T-helper 17 cell (primary cell): ENCODE measurements at regions not wholly inside any gene's neighbourhood (a gene's known extent, or its start where the extent isn't known, plus 50 kb on each side); places are given as distances from the start of the nearest gene placed in this dataset.

Source experiments
- ATAC-seq: fragments of 150-1000 bp; cut with Tn5 transposase; 2 replicates; pipeline ENCODE4 v1.10.0; 2021; ENCODE audit warnings: mild to moderate bottlenecking, moderate library complexity
- DNase-seq, 3 donors: peaks; one replicate each; pipeline versions ENCODE4 v3.0.0 to v3.0.0-alpha.2; 2020 to 2021
- H3K9me3 ChIP-seq: one replicate; pipeline ENCODE4 v1.7.0; 2013; ENCODE audit warnings: low read length, mild to moderate bottlenecking; ENCODE audit not compliant: control insufficient read depth, poor library complexity, severe bottlenecking
- H3K27ac Mint-ChIP-seq: one replicate; pipeline ENCODE4 v1.8.0; 2022; ENCODE audit warnings: mild to moderate bottlenecking, moderate library complexity, mixed read lengths
- H3K27me3 Mint-ChIP-seq: one replicate; pipeline ENCODE4 v1.8.0; 2022; ENCODE audit warnings: mixed read lengths
- H3K36me3 Mint-ChIP-seq: one replicate; pipeline ENCODE4 v1.8.0; 2022; ENCODE audit warnings: low read depth, mixed read lengths
- H3K4me1 Mint-ChIP-seq: one replicate; pipeline ENCODE4 v1.8.0; 2022; ENCODE audit warnings: mild to moderate bottlenecking, mixed read lengths
- H3K4me3 Mint-ChIP-seq: one replicate; pipeline ENCODE4 v1.8.0; 2022; ENCODE audit warnings: mild to moderate bottlenecking, moderate library complexity, mixed read lengths

DNA sequence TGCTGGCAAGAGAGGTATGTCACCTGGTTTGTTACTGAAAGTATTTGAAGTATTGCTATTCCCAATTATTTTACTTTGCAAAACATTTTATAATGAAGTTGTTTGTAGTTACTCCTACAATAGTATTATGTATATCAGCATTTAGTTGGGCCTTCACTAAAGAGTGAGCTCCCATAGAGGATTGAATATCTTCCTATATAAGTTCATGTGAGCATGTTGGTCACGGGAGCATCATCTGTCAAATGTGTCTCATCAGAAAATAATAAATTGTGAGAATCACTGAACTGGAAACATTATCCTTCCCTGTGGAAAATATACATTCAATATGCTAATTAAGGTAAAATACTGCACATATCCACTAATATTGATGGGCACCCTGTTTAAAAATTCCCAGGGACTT, 360.1 kb upstream of the ADGRL3 start:
- Mint-ChIP-seq H3K36me3 (no peaks in the 10 kb centered on the region), H3K4me3 (no peak overlapping the region)
- no peak for DNase-seq

DNA sequence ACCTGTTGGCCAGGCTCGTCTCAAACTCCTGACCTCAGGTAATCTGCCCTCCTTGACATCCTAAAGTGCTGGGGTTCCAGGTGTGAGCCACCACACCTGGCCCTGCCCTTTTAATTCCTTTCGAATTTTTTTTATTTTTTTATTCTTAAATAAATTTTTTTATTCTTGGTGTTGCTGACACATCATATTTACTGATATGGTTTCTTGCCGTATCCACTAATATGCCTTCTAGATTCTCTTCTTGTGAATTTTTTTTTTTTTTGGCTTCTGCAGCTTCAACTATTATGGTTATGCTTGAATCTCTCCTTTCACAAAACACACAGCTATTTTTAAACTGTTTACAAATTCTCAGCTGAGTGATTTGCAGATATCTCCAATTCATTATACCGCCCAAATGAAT, 353.4 kb upstream of the ADGRL3 start:
- ATAC-seq (no peak), DNase-seq (no peak)
- Mint-ChIP-seq H3K4me3 (no peak overlapping the region), H3K27me3 (no peaks in the 10 kb centered on the region), H3K36me3 (no peaks in the 10 kb centered on the region), H3K27ac (no peak overlapping the region), H3K4me1 (no peaks in the 10 kb centered on the region)
- no peaks in the 10 kb centered on the region for H3K9me3 ChIP-seq

More for the DNA sequence above, 360.1 kb upstream of the ADGRL3 start:
- Mint-ChIP-seq H3K27me3 (no peaks in the 10 kb centered on the region), H3K4me1 (no peaks in the 10 kb centered on the region), H3K27ac (no peak overlapping the region)
- ATAC-seq: no peak
- no peaks in the 10 kb centered on the region for H3K9me3 ChIP-seq

DNA sequence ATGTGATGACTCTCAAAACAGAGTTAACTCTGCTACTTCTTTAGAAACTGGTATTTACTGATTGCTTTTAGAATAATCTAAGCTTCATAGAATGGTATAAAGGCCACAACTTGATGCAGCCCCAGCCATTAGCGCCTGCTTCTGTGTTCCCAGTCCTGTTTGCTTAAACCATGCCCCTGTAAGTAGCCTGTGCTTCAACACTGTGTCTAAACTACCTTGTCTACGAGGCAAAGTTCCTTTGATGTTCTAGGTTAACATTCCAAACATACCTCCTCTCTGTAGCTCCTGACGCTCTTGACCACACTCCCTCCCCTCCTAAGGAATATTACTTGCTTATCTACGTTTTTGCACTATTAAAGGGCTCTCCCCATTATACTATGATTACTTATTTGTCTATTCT, 352.5 kb upstream of the ADGRL3 start:
- DNase-seq (no peak), ATAC-seq (no peak)
- Mint-ChIP-seq H3K27ac (no peak overlapping the region), H3K4me3 (no peak overlapping the region), H3K4me1 (no peaks in the 10 kb centered on the region), H3K27me3 (no peaks in the 10 kb centered on the region), H3K36me3 (no peaks in the 10 kb centered on the region)
- H3K9me3 ChIP-seq: no peaks in the 10 kb centered on the region

DNA sequence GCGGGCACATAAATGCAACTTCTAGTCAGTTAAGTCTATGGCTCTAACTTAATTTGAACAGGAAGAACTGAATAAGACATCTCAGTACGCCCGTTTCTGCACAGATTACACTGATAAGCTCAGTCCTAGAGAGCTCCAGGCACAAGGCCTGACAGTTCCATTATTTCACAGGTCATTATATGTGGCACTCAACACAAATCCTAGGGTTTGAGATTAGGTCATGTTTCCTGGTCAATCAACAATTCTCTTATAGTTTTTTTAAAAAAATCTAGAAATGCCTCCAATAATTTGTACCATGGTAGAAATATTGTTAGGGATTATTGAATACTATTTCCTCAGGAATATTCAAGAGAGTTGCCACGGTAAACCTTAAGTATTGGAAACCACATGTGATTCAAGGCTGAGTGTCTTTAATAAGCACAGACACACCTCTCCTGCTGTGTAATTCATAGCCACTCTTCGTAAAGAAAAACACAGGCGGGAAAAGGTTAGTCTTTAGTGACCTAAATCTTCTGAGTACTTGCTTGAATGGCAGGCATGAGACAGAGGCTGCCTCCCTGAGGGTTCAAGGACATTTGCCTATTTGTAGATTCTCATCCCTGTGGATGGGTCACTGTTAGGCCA, 342.9 kb upstream of the ADGRL3 start:
- H3K27ac Mint-ChIP-seq: no peak overlapping the region
- H3K27me3 Mint-ChIP-seq: no peaks in the 10 kb centered on the region
- no peaks in the 10 kb centered on the region for H3K4me1 Mint-ChIP-seq
- no peaks in the 10 kb centered on the region for H3K9me3 ChIP-seq
- H3K36me3 Mint-ChIP-seq: no peaks in the 10 kb centered on the region
- H3K4me3 Mint-ChIP-seq: no peak overlapping the region
- no peak for ATAC-seq
- no peak for DNase-seq

DNA sequence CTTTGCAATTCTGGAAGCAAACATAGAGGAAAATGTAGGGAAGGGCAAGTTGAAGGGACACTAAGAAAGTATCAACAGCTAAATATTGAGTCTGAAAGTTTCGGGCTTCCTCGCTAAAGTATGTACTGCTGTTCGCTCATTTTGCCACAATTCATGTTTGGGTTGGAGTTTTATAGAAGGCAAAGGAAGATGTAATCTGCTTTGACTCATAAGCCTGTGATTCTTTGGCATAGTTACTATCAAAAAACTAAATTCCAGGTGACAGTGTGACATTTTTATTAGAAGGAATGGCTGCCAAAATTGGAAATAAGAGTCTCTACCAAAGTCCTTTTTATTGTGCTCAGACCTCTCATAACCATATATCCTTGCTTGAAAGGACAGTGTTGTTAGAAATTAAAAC, 336.7 kb upstream of the ADGRL3 start:
- Mint-ChIP-seq H3K4me3 (no peak overlapping the region), H3K27me3 (no peaks in the 10 kb centered on the region), H3K4me1 (no peaks in the 10 kb centered on the region), H3K27ac (no peak overlapping the region), H3K36me3 (no peaks in the 10 kb centered on the region)
- ATAC-seq: no peak
- H3K9me3 ChIP-seq: no peaks in the 10 kb centered on the region
- DNase-seq: no peak

DNA sequence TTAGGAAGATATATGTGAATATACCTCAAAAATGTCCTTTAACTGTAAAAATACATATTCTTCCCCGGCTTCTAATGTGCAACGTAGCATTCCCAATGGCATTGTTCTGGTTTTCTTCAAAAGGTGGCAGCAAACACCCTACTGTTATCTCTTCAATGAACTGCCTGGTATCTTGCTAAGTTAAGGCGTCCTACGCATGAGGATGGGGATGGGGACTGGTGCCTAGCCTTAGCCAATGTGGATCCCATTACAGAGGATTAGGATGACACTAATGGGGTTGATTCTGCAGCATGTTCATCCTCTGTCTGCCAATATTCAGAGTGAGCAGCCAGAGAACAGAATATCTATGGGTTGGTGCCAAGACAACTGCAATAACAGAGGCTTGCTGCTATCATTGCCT, 334.9 kb upstream of the ADGRL3 start:
- H3K27ac Mint-ChIP-seq: no peak overlapping the region

DNA sequence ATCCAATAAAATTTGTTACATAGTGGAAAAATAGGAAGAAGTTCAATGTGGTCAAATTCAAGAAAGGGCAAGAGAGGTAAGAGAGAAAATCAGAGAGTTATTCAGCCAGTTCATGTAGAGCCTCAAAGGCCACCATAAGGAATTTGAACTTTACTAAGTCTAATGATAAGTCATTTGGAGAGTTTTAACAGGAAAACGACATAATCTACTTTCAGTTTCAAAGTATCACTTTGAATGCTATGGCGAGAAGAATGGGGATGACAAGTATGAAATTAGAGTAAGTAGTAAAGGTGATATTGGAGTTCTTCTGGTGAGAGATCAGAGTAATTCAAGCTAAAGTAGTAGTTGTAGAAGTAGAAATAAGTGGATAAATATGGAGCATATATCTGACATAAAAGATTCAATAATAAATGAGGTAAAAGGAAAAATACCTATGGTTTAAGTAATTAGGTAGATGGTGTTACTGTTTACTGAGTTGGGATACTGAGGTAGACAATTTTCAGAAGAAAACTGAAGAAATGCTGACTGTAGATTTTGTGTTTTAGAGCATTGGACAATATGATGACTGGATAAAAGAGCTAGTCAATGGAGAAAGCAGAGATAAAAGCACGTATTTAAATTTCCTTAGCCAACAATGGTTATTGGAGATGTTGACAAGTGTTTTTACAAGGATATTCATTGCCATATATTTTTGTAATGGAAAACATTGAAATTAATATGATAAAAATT, 331.7 kb upstream of the ADGRL3 start:
- no peak overlapping the region for H3K27ac Mint-ChIP-seq
- H3K9me3 ChIP-seq: peaks cover 2% of the 10 kb centered on the region
- H3K36me3 Mint-ChIP-seq: no peaks in the 10 kb centered on the region
- no peak overlapping the region for H3K4me3 Mint-ChIP-seq
- H3K4me1 Mint-ChIP-seq: no peaks in the 10 kb centered on the region
- DNase-seq (no peak), ATAC-seq (no peak)
- H3K27me3 Mint-ChIP-seq: no peaks in the 10 kb centered on the region

More for the DNA sequence above, 334.9 kb upstream of the ADGRL3 start:
- no peak for ATAC-seq
- no peak for DNase-seq
- Mint-ChIP-seq H3K4me1 (no peaks in the 10 kb centered on the region), H3K4me3 (no peak overlapping the region), H3K27me3 (no peaks in the 10 kb centered on the region), H3K36me3 (no peaks in the 10 kb centered on the region)
- no peaks in the 10 kb centered on the region for H3K9me3 ChIP-seq

DNA sequence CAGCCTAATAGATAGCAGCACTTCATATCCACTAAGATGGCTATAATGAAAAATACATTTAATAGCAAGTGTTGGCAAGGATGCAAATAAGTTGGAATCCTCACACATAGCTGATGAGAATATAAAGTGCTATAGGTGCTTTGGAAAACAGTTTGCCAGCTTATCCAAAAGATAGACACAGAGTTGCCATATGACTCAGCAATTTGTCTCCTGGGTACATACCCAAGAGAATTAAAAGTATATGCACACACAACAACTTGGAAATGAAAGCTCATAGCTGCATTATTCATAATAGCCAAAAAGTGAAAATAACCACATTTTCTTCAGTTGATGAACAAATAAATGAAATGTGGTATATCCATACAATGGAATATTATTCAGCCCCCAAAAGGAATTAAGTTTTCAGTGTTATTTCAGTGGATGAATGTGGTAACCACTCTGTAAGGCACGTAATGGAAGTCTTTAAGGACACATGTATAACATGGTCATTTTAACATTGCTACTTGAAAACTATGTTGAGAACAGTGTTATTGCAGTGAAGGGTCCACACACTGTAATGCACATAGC, 320.9 kb upstream of the ADGRL3 start:
- ATAC-seq (no peak), DNase-seq (no peak)
- Mint-ChIP-seq H3K4me1 (no peaks in the 10 kb centered on the region), H3K4me3 (no peak overlapping the region), H3K27me3 (no peaks in the 10 kb centered on the region), H3K36me3 (no peaks in the 10 kb centered on the region), H3K27ac (no peak overlapping the region)
- H3K9me3 ChIP-seq: no peaks in the 10 kb centered on the region

DNA sequence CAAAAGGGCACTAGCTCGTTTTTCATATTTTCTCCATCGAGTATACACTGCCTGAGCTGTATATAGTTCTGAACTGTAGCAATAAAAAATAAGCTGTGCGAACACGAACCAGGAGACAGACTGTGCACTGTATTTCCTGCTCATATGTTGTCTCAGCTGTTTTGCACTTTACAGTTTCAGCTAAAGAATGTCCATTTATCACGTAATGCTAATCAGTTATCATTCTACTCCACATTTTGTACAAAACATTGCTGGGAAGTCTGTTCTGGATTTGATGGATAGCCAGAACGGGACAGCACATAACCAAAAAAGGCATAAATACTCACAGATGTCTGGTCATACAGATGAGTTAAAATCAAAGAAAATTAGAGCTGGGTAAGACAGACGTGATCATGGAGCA, 315.5 kb upstream of the ADGRL3 start:
- no peak overlapping the region for H3K27ac Mint-ChIP-seq
- no peak for ATAC-seq
- H3K36me3 Mint-ChIP-seq: no peaks in the 10 kb centered on the region

DNA sequence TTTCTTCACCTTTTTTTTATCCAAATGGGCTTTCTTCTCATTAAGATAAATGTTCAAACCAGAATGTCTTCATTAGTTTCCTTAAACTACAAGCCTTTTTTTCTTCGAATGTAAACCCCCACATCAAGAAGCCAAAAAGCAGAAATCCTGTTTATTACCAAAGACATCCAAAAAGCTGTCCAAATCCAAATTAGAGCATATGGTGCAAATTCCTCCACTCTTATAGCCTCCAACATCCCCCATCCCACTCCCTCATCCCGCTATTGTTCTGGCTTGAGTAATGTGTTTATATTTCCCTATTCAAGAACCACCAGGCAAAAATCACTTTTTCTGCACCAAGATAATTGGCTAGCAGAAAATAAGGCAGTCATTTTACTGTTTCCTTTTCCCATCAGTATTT, 315.1 kb upstream of the ADGRL3 start:
- Mint-ChIP-seq H3K36me3 (no peaks in the 10 kb centered on the region), H3K27ac (no peak overlapping the region)

More for the DNA sequence above, 315.5 kb upstream of the ADGRL3 start:
- Mint-ChIP-seq H3K27me3 (no peaks in the 10 kb centered on the region), H3K4me1 (no peaks in the 10 kb centered on the region), H3K4me3 (no peak overlapping the region)
- H3K9me3 ChIP-seq: no peaks in the 10 kb centered on the region
- DNase-seq: no peak

DNA sequence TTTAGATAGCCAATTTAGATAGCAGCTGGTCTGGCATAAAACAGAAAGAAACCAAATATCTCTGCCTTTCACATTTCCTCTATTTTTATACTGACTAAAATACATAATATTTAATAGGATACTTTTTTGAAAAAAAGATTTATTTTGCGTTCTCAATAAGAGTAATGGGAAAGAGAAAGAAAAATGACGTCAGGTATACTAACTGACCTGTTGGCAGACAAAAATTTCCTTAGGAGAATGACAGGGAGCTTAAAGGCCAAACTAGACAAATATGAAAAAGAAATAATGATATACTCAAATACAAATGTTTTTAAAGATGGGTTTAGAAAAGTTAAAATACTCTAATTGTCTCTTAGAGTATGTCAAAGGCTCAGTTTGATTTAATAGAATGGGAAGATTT, 309.4 kb upstream of the ADGRL3 start:
- Mint-ChIP-seq H3K27me3 (no peaks in the 10 kb centered on the region), H3K36me3 (no peaks in the 10 kb centered on the region), H3K4me1 (no peaks in the 10 kb centered on the region), H3K4me3 (no peak overlapping the region), H3K27ac (no peak overlapping the region)
- ATAC-seq: no peak
- no peak for DNase-seq
- H3K9me3 ChIP-seq: no peaks in the 10 kb centered on the region

More for the DNA sequence above, 315.1 kb upstream of the ADGRL3 start:
- no peak for DNase-seq
- ATAC-seq: no peak
- no peak overlapping the region for H3K4me3 Mint-ChIP-seq
- H3K4me1 Mint-ChIP-seq: no peaks in the 10 kb centered on the region
- H3K27me3 Mint-ChIP-seq: no peaks in the 10 kb centered on the region
- H3K9me3 ChIP-seq: no peaks in the 10 kb centered on the region

DNA sequence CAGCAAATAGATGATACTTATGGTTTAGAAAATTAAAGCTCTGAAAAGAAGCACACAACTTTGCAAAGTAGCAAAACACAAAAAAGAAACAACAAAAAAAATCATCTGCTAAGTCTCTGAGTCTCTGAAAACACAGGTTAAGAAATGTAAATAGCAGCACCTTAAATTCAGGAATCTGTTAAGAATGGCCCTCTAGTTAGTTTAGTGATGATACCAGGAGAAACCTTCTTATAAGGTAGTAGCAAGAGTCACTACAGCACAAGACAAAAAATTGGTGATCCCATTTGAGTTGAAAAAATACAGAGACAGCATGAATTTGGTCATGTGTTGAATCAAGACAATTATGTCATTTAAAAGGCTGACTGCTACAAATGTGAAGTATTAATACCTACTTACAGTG, 308.2 kb upstream of the ADGRL3 start:
- H3K36me3 Mint-ChIP-seq: no peaks in the 10 kb centered on the region
- no peaks in the 10 kb centered on the region for H3K4me1 Mint-ChIP-seq
- DNase-seq (no peak), ATAC-seq (no peak)
- H3K4me3 Mint-ChIP-seq: no peak overlapping the region
- H3K27me3 Mint-ChIP-seq: no peaks in the 10 kb centered on the region
- no peaks in the 10 kb centered on the region for H3K9me3 ChIP-seq
- no peak overlapping the region for H3K27ac Mint-ChIP-seq

DNA sequence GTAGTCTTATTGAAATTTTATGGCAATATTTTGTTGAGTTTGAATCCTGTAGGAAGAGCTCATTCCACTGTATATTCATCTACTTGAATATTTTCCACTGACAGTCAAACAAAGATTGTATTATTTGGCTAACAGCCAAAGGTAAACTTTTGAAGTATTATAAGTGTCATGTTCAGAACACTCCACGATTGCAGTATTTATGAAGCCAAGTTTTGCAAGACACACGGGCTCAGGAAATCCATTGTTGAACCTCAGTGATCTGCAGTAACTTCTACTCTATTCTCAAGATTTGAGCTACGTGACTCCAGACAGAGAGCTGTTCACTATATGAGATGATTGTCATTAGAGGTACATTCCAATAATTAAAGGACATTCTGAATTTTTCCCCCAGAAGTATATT, 302.7 kb upstream of the ADGRL3 start:
- no peaks in the 10 kb centered on the region for H3K4me1 Mint-ChIP-seq
- no peak overlapping the region for H3K4me3 Mint-ChIP-seq
- H3K36me3 Mint-ChIP-seq: no peaks in the 10 kb centered on the region
- H3K27ac Mint-ChIP-seq: no peak overlapping the region
- H3K9me3 ChIP-seq: no peaks in the 10 kb centered on the region
- H3K27me3 Mint-ChIP-seq: no peaks in the 10 kb centered on the region
- ATAC-seq (no peak), DNase-seq (no peak)

DNA sequence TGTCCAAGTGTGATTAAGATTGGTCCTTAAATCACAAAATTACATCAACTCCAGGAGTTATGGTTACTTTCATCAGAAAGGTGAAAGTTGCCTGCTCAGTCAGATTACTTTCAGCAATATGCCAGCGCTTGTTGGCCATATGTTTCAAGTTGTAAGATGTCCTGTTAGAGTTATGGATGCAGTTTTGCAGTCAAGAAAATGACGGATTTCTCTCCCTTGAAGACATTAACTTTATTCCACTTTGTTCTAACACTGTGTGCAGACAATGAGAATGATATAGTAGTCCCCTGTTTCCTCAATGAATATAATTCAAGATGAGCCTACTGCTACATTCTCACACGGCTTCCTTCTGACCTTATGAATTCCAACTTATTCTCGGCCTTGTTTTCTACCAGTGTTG, 295.0 kb upstream of the ADGRL3 start:
- no peaks in the 10 kb centered on the region for H3K4me1 Mint-ChIP-seq
- H3K9me3 ChIP-seq: no peaks in the 10 kb centered on the region
- H3K27ac Mint-ChIP-seq: no peak overlapping the region
- DNase-seq (no peak), ATAC-seq (no peak)
- H3K4me3 Mint-ChIP-seq: no peak overlapping the region
- no peaks in the 10 kb centered on the region for H3K27me3 Mint-ChIP-seq
- no peaks in the 10 kb centered on the region for H3K36me3 Mint-ChIP-seq
